Trophoblast cell (in vitro differentiated cells and primary cell): ENCODE measurements at regions not wholly inside any gene's neighbourhood (a gene's known extent, or its start where the extent isn't known, plus 50 kb on each side); places are given as distances from the start of the nearest gene placed in this dataset.

Experiments
- DNase-seq, 2 donors: peaks; one replicate each; pipeline ENCODE4 v3.0.0-alpha.2; 2016
- H2AFZ ChIP-seq: 2 replicates; pipeline ENCODE4 v1.6.1; 2013; ENCODE audit warnings: low read length, moderate library complexity, mild to moderate bottlenecking; ENCODE audit not compliant: insufficient read depth, poor library complexity
- H2AK5ac ChIP-seq: 2 replicates; pipeline ENCODE4 v1.6.1; 2013; ENCODE audit warnings: mild to moderate bottlenecking, low read length
- H2BK120ac ChIP-seq: 2 replicates; pipeline ENCODE4 v1.6.1; 2013; ENCODE audit warnings: low read length, mild to moderate bottlenecking, moderate library complexity; ENCODE audit not compliant: insufficient read depth, poor library complexity
- H2BK12ac ChIP-seq: 2 replicates; pipeline ENCODE4 v1.6.1; 2013; ENCODE audit warnings: mild to moderate bottlenecking, low read length, moderate library complexity
- H2BK5ac ChIP-seq: 2 replicates; pipeline ENCODE4 v1.6.1; 2013; ENCODE audit warnings: low read length, low read depth, moderate library complexity, mild to moderate bottlenecking; ENCODE audit not compliant: poor library complexity
- H3K14ac ChIP-seq: 2 replicates; pipeline ENCODE4 v1.6.1; 2013; ENCODE audit warnings: mild to moderate bottlenecking, low read length
- H3K18ac ChIP-seq: 2 replicates; pipeline ENCODE4 v1.6.1; 2013; ENCODE audit warnings: mild to moderate bottlenecking, low read length
- H3K23ac ChIP-seq: 2 replicates; pipeline ENCODE4 v1.6.1; 2013; ENCODE audit warnings: low read length
- H3K27ac ChIP-seq: 2 replicates; pipeline ENCODE4 v1.5.1; 2013; ENCODE audit warnings: low read depth, mild to moderate bottlenecking, inconsistent platforms, low read length, moderate library complexity
- H3K27me3 ChIP-seq: 2 replicates; pipeline ENCODE4 v1.6.1; 2013; ENCODE audit warnings: inconsistent platforms, mild to moderate bottlenecking, low read length, moderate library complexity; ENCODE audit not compliant: insufficient read depth
- H3K36me3 ChIP-seq, 2 experiments: 1 replicate in 1 of 2; 2 replicates in 1 of 2; pipeline ENCODE4 v1.6.1; 2013; ENCODE audit warnings: low read length in 2 of 2, mild to moderate bottlenecking in 2 of 2, moderate library complexity in 1 of 2; ENCODE audit not compliant: insufficient read depth in 2 of 2, control insufficient read depth in 1 of 2
- H3K4ac ChIP-seq: 2 replicates; pipeline ENCODE4 v1.6.1; 2013; ENCODE audit warnings: low read depth, mild to moderate bottlenecking, low read length, moderate library complexity
- H3K4me1 ChIP-seq, 2 experiments: 1 replicate in 1 of 2; 2 replicates in 1 of 2; pipeline ENCODE4 v1.6.1; 2013; ENCODE audit warnings: low read length in 2 of 2, mild to moderate bottlenecking in 2 of 2, moderate library complexity in 1 of 2; ENCODE audit not compliant: insufficient read depth in 2 of 2, control insufficient read depth in 1 of 2
- H3K4me2 ChIP-seq: 2 replicates; pipeline ENCODE4 v1.6.1; 2013; ENCODE audit warnings: inconsistent platforms, mild to moderate bottlenecking, low read length, moderate library complexity
- H3K4me3 ChIP-seq: 2 replicates; pipeline ENCODE4 v1.5.1; 2013; ENCODE audit warnings: mild to moderate bottlenecking, low read depth, low read length, inconsistent platforms
- H3K79me1 ChIP-seq: one replicate; pipeline ENCODE4 v1.6.1; 2013; ENCODE audit warnings: low read length
- H3K79me2 ChIP-seq: 2 replicates; pipeline ENCODE4 v1.6.1; 2013; ENCODE audit warnings: low read length, mild to moderate bottlenecking; ENCODE audit not compliant: control insufficient read depth, insufficient read depth, poor library complexity
- H3K9ac ChIP-seq: 2 replicates; pipeline ENCODE4 v1.6.1; 2013; ENCODE audit warnings: mild to moderate bottlenecking, low read length
- H3K9me3 ChIP-seq: 2 replicates; pipeline ENCODE4 v1.6.1; 2013; ENCODE audit warnings: low read depth, mild to moderate bottlenecking, control low read depth, inconsistent platforms, low read length; ENCODE audit not compliant: insufficient read depth
- H4K12ac ChIP-seq: 2 replicates; pipeline ENCODE4 v1.6.1; 2013; ENCODE audit warnings: low read depth, mild to moderate bottlenecking, low read length, moderate library complexity
- H4K8ac ChIP-seq: 2 replicates; pipeline ENCODE4 v1.6.1; 2013; ENCODE audit warnings: low read depth, mild to moderate bottlenecking, low read length, moderate library complexity
- H4K91ac ChIP-seq: one replicate; pipeline ENCODE4 v1.6.1; 2013; ENCODE audit warnings: low read depth, mild to moderate bottlenecking, low read length, moderate library complexity
- WGBS: extraction: QIAGEN DNeasy Blood & Tissue Kit; methylation state at CpG from one replicate; pipeline ENCODE4 v1.1.7; 2013; ENCODE audit warnings: missing lambda C conversion rate; ENCODE audit not compliant: insufficient read length, insufficient coverage; ENCODE audit errors: extremely low coverage; 5-methylcytosine and 5-hydroxymethylcytosine counted together

DNA sequence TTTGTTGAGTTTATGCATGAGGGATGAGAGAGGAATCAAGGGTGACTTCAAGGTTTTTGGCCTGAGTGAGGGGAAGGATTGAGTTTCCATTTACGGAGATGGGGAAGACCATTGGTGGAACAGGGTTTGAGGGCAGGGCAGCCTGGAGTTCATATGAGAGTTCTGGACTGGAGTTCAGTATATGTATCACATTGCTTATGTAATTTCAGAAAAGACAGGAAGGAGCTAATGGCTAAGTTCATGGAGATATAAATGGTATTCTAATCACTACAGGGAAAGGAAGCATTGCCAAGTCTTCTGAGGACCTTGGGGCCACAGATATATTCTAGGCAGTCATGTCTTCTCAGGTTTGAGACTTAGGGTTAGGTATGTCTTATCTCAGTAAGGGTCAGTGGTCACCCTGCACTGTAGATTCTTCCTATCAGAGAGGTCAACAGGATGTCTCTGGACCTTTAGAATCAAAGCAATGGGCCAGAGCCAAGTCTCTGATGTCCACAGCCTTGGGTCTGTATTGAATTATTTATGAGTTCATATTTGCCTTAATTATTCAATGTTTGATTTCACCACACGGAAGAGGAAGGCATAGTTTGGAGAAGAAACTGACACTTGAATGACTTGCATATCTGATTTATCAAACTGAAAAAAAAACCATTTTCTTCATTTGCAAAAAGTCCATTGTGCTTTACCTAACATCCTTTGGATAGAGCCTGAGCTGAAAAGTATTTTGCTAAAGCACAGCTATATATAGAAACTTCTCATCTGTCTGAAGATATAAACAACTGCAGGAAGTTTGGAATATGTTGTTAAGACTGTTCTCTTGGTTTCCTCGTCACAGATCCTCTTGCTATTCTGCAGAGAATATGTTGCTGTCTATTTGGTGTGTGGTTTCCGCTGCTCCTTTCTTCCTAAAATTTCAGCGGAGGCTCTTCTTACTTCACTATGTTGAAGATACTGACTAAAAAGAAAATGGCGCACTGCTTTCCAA, 139.5 kb downstream of the PDGFRA start:
- H2BK5ac ChIP-seq: no peak overlapping the region
- no peak overlapping the region for H4K12ac ChIP-seq
- no peak overlapping the region for H2BK12ac ChIP-seq
- no peak overlapping the region for H2AK5ac ChIP-seq
- H3K14ac ChIP-seq: no peak overlapping the region
- DNase-seq: no peak
- no peak overlapping the region for H4K8ac ChIP-seq
- H3K27ac ChIP-seq: no peak overlapping the region
- H3K79me2 ChIP-seq: no peaks in the 10 kb centered on the region
- H2BK120ac ChIP-seq: no peak overlapping the region
- no peak overlapping the region for H3K9ac ChIP-seq
- no peaks in the 10 kb centered on the region for H3K36me3 ChIP-seq
- peaks cover 2% of the 10 kb centered on the region for H3K9me3 ChIP-seq
- H2AFZ ChIP-seq: no peak overlapping the region
- no peaks in the 10 kb centered on the region for H3K79me1 ChIP-seq
- no peak overlapping the region for H3K4me2 ChIP-seq
- no peak overlapping the region for H3K18ac ChIP-seq
- no peaks in the 10 kb centered on the region for H3K4me1 ChIP-seq
- no peak overlapping the region for H3K4me3 ChIP-seq
- no peak overlapping the region for H3K23ac ChIP-seq
- no CpG with 5 or more reads among the region's 6 CpGs for WGBS
- no peaks in the 10 kb centered on the region for H3K27me3 ChIP-seq
- no peak overlapping the region for H4K91ac ChIP-seq
- no peak overlapping the region for H3K4ac ChIP-seq

DNA sequence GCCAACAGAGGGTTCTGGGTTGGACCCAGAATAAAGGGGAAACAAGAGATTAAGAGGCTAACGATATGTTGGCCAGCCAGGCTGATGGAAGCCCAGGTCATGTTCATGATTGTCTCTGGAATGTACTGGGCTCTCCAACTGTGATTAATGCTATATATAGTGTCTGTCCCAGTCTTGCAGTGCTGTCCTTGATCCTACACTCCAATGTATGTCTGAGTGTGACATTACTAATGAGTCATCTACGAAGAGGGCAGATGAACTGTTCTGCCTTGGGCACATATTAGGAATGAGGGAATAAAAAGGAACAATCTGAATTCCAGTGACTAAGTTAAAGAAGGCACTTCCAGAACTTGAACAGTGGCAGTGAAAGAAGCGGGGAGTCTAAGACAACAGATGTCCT, 142.1 kb downstream of the PDGFRA start:
- H4K8ac ChIP-seq: no peak overlapping the region
- H2BK12ac ChIP-seq: no peak overlapping the region
- no peak overlapping the region for H3K18ac ChIP-seq
- no CpG with 5 or more reads among the region's 3 CpGs for WGBS
- peak in 1 of 2 donors; percentile 75 for DNase-seq
- H3K4ac ChIP-seq: no peak overlapping the region
- no peak overlapping the region for H3K9ac ChIP-seq
- no peak overlapping the region for H3K27ac ChIP-seq
- no peak overlapping the region for H2BK120ac ChIP-seq
- H3K36me3 ChIP-seq: no peaks in the 10 kb centered on the region
- no peak overlapping the region for H3K4me3 ChIP-seq
- no peak overlapping the region for H2AK5ac ChIP-seq
- no peak overlapping the region for H3K14ac ChIP-seq
- no peaks in the 10 kb centered on the region for H3K27me3 ChIP-seq
- H3K79me2 ChIP-seq: no peaks in the 10 kb centered on the region
- H3K9me3 ChIP-seq: no peaks in the 10 kb centered on the region
- no peak overlapping the region for H3K4me2 ChIP-seq
- no peaks in the 10 kb centered on the region for H3K4me1 ChIP-seq
- H3K23ac ChIP-seq: no peak overlapping the region
- no peaks in the 10 kb centered on the region for H3K79me1 ChIP-seq
- no peak overlapping the region for H2BK5ac ChIP-seq
- no peak overlapping the region for H2AFZ ChIP-seq
- H4K91ac ChIP-seq: no peak overlapping the region
- no peak overlapping the region for H4K12ac ChIP-seq

DNA sequence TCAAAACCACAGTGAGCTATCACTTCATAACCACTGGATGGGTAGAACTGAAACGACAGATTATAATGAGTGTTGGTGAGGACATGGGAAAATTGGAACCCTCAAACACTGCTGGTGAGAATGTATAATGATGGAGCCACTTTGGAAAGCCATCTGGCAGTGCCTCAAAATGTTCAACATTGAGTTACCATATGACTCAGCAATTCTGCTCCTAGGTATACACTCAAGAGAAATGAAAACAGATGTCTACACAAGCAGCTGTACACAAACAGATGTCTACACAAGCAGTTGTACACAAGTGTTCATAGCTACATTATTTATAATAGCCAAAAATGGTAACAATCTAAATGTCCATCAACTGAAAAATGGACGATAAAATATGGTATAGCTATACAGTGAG, 143.9 kb downstream of the PDGFRA start:
- Histone ChIP-seq H3K9ac (no peak overlapping the region), H4K91ac (no peak overlapping the region), H3K18ac (no peak overlapping the region), H2BK12ac (no peak overlapping the region), H4K8ac (no peak overlapping the region), H3K79me2 (no peaks in the 10 kb centered on the region), H3K4ac (no peak overlapping the region), H2BK5ac (no peak overlapping the region), H3K4me3 (no peak overlapping the region), H3K4me1 (peaks cover 0 to 2% of the 10 kb centered on the region in 2 experiments), H3K4me2 (no peak overlapping the region), H3K9me3 (no peaks in the 10 kb centered on the region), H3K27ac (no peak overlapping the region), H3K23ac (no peak overlapping the region), H2AK5ac (no peak overlapping the region), H2BK120ac (no peak overlapping the region), H3K14ac (no peak overlapping the region), H3K36me3 (no peaks in the 10 kb centered on the region), H3K79me1 (no peaks in the 10 kb centered on the region), H2AFZ (no peak overlapping the region), H3K27me3 (no peaks in the 10 kb centered on the region), H4K12ac (no peak overlapping the region)
- no peak for DNase-seq
- WGBS: no CpG with 5 or more reads among the region's 2 CpGs

DNA sequence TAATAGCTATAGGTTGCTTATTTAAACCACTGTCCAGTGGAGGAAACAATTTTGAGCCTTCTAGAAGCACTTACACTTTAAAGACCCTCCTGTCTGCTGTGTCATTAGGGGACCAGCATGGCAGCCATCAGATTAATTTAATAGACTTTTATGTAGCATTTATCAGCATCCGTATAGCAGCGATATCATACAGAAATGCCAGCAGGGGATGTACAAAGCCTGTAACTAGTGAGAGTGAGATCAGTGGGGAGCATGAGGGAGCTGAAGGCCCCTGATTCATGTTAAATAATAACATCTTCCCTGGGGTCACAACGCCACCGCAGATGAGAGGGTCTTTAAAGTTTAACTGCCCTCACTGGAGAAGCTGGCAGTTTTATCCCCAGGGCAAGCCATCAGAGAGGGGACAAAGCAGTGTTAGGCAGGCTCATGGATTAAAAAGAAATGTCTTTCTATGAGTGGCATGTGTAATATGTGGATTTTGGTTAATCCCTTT, 144.7 kb downstream of the PDGFRA start:
- H4K12ac ChIP-seq: no peak overlapping the region
- no peak for DNase-seq
- no CpG with 5 or more reads among the region's 4 CpGs for WGBS

More for the DNA sequence above, 144.7 kb downstream of the PDGFRA start:
- no peaks in the 10 kb centered on the region for H3K27me3 ChIP-seq
- H2BK5ac ChIP-seq: no peak overlapping the region
- H2BK12ac ChIP-seq: no peak overlapping the region
- H3K4me2 ChIP-seq: no peak overlapping the region
- H3K4me3 ChIP-seq: no peak overlapping the region
- no peak overlapping the region for H4K8ac ChIP-seq
- H3K79me2 ChIP-seq: no peaks in the 10 kb centered on the region
- H3K4ac ChIP-seq: no peak overlapping the region
- H3K18ac ChIP-seq: no peak overlapping the region
- H2AK5ac ChIP-seq: no peak overlapping the region
- no peak overlapping the region for H4K91ac ChIP-seq
- H3K4me1 ChIP-seq: peaks cover 0 to 2% of the 10 kb centered on the region in 2 experiments
- H3K9me3 ChIP-seq: no peaks in the 10 kb centered on the region
- no peaks in the 10 kb centered on the region for H3K36me3 ChIP-seq
- no peak overlapping the region for H3K9ac ChIP-seq
- no peak overlapping the region for H3K27ac ChIP-seq
- H2BK120ac ChIP-seq: no peak overlapping the region
- no peaks in the 10 kb centered on the region for H3K79me1 ChIP-seq
- no peak overlapping the region for H3K23ac ChIP-seq
- H2AFZ ChIP-seq: no peak overlapping the region
- no peak overlapping the region for H3K14ac ChIP-seq
